CD14-positive monocyte (primary cell): ENCODE measurements at regions not wholly inside any gene's neighbourhood (a gene's known extent, or its start where the extent isn't known, plus 50 kb on each side); places are given as distances from the start of the nearest gene placed in this dataset.

Source experiments
- DNase-seq, 3 donors: peaks; one replicate each; pipeline ENCODE4 v3.0.0-alpha.2; 2011 to 2022
- H2AFZ ChIP-seq: 2 replicates; pipeline ENCODE4 v1.6.0; 2012; ENCODE audit warnings: mild to moderate bottlenecking, low read depth, low read length, inconsistent platforms; ENCODE audit not compliant: insufficient read depth, poor library complexity, severe bottlenecking
- H3K27ac ChIP-seq, 2 donors: 1 replicate in 1 of 2; 2 replicates in 1 of 2; pipeline ENCODE4 v1.5.1; 2012 to 2013; ENCODE audit warnings: low read length in 2 of 2, control low read depth in 1 of 2, inconsistent platforms in 1 of 2, low read depth in 1 of 2, mild to moderate bottlenecking in 1 of 2
- H3K27me3 ChIP-seq, 2 donors: one replicate each; pipeline versions ENCODE4 v1.6.0 to v1.6.1; 2011 to 2013; ENCODE audit warnings: low read length in 2 of 2; ENCODE audit not compliant: control insufficient read depth in 2 of 2, insufficient read depth in 2 of 2
- H3K36me3 ChIP-seq, 2 donors: replicated peaks in 1 of 2; 1 replicate in 1 of 2; 2 replicates in 1 of 2; pipeline versions ENCODE4 v1.5.1 to v1.6.1; 2012 to 2013; ENCODE audit warnings: low read length in 2 of 2, control low read depth in 1 of 2, inconsistent platforms in 1 of 2, mild to moderate bottlenecking in 1 of 2; ENCODE audit not compliant: insufficient read depth in 2 of 2, control insufficient read depth in 1 of 2
- H3K4me1 ChIP-seq, 2 donors: 1 replicate in 1 of 2; 2 replicates in 1 of 2; pipeline versions ENCODE4 v1.5.1 to v1.6.1; 2012 to 2013; ENCODE audit warnings: low read length in 2 of 2, control low read depth in 1 of 2, inconsistent platforms in 1 of 2, mild to moderate bottlenecking in 1 of 2, moderate library complexity in 1 of 2; ENCODE audit not compliant: insufficient read depth in 2 of 2, control insufficient read depth in 1 of 2
- H3K4me2 ChIP-seq: replicated peaks from 2 replicates; pipeline ENCODE3; 2012; ENCODE audit warnings: low read length, moderate library complexity, mild to moderate bottlenecking; ENCODE audit not compliant: poor library complexity, severe bottlenecking; ENCODE audit errors: extremely low read depth
- H3K4me3 ChIP-seq, 3 experiments: fragments of 200-600 bp in 1 of 3; sonication (generic) in 1 of 3; replicated peaks in 1 of 3; 1 replicate in 2 of 3; 2 replicates in 1 of 3; pipeline ENCODE4 v1.5.1; 2011 to 2013; ENCODE audit warnings: low read length in 3 of 3, mild to moderate bottlenecking in 3 of 3, control low read depth in 2 of 3, low read depth in 2 of 3, inconsistent platforms in 1 of 3, moderate library complexity in 1 of 3
- H3K79me2 ChIP-seq: 2 replicates; pipeline ENCODE4 v1.6.0; 2012; ENCODE audit warnings: mild to moderate bottlenecking, control low read depth, inconsistent platforms, low read length, moderate library complexity; ENCODE audit not compliant: insufficient read depth
- H3K9ac ChIP-seq: 2 replicates; pipeline ENCODE4 v1.6.0; 2017; ENCODE audit warnings: low read length, mild to moderate bottlenecking; ENCODE audit not compliant: insufficient read depth, poor library complexity, severe bottlenecking
- H3K9me3 ChIP-seq, 2 donors: replicated peaks in 1 of 2; 1 replicate in 1 of 2; 2 replicates in 1 of 2; pipeline versions ENCODE4 v1.5.1 to v1.6.1; 2012 to 2013; ENCODE audit warnings: low read length in 2 of 2, control low read depth in 1 of 2; ENCODE audit not compliant: control insufficient read depth in 1 of 2, insufficient read depth in 1 of 2
- H4K20me1 ChIP-seq: 2 replicates; pipeline ENCODE4 v1.6.0; 2012; ENCODE audit warnings: mild to moderate bottlenecking, low read length, control low read depth, moderate library complexity; ENCODE audit not compliant: insufficient read depth
- H3K27ac Mint-ChIP-seq, 7 donors: one replicate each; pipeline ENCODE4 v1.8.0; 2020; ENCODE audit warnings: mild to moderate bottlenecking in 7 of 7, mixed read lengths in 7 of 7, moderate library complexity in 6 of 7, inconsistent platforms in 2 of 7
- H3K27me3 Mint-ChIP-seq, 3 donors: one replicate each; pipeline ENCODE4 v1.8.0; 2021 to 2022; ENCODE audit warnings: low read depth in 3 of 3, mild to moderate bottlenecking in 3 of 3, mixed read lengths in 3 of 3, moderate library complexity in 3 of 3, inconsistent platforms in 1 of 3
- H3K36me3 Mint-ChIP-seq, 2 donors: one replicate each; pipeline ENCODE4 v1.8.0; 2020; ENCODE audit warnings: mixed read lengths in 2 of 2, inconsistent platforms in 1 of 2, mild to moderate bottlenecking in 1 of 2
- H3K4me1 Mint-ChIP-seq: one replicate; pipeline ENCODE4 v1.8.0; 2020; ENCODE audit warnings: mild to moderate bottlenecking, mixed read lengths
- H3K4me3 Mint-ChIP-seq, 2 donors: one replicate each; pipeline ENCODE4 v1.8.0; 2020; ENCODE audit warnings: mild to moderate bottlenecking in 2 of 2, mixed read lengths in 2 of 2, moderate library complexity in 1 of 2
- H3K9me3 Mint-ChIP-seq, 7 donors: one replicate each; pipeline ENCODE4 v1.8.0; 2020 to 2022; ENCODE audit warnings: mixed read lengths in 7 of 7, mild to moderate bottlenecking in 6 of 7, moderate library complexity in 6 of 7, inconsistent platforms in 2 of 7
- WGBS: methylation state at CpG from one replicate; pipeline ENCODE4 v1.1.5; 2013; ENCODE audit warnings: missing lambda C conversion rate; ENCODE audit not compliant: insufficient coverage; 5-methylcytosine and 5-hydroxymethylcytosine counted together
- intact Hi-C, 2 donors: fragments of 100-400 bp; cut with micrococcal nuclease; formaldehyde crosslinking; loops; one replicate each; pipeline versions ENCODE4 v1.15.0 to v1.15.1; 2023
- TF ChIP-seq, protein P1 (sequence below): fragments of 200-600 bp; IDR thresholded peaks from one replicate; pipeline ENCODE4 v1.8.0; 2022; ENCODE audit warnings: antibody characterized with exemption, mild to moderate bottlenecking

DNA sequence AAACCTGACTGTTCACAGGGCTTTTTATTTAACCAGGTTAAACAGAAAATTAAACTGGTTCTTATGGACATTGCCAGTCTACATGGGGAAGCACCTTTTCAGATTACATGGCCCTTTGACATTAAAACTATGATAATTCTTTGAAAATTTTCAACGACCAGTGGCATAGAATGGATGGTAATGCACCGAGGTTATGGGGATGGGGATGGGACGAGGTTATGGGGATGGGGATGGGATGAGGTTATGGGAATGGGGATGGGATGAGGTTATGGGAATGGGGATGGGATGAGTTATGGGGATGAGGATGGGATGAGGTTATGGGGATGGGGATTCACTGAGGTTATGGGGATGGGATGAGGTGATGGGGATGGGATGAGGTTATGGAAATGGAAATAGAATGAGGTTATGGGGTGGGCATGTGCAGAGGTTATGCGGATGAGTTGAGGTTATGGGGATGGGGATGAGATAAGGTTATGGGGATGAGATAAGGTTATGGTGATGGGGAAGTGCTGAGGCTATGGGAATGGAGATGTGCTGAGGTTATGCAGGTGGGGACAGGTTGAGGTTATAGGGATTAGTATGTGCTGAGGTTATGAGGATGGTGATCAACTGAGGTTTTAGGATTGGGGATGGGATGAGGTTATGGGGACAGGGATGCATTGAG, 541.9 kb downstream of the CDH26 start:
- DNase-seq = no peak
- H3K9me3 ChIP-seq = no peaks in the 10 kb centered on the region
- H3K27ac ChIP-seq = no peak overlapping the region
- H3K4me3 Mint-ChIP-seq = no peak overlapping the region
- no peak overlapping the region for H3K4me2 ChIP-seq
- H4K20me1 ChIP-seq = no peaks in the 10 kb centered on the region
- no peak overlapping the region for H3K4me3 ChIP-seq
- H3K36me3 ChIP-seq = no peaks in the 10 kb centered on the region
- H3K27ac Mint-ChIP-seq = no peak overlapping the region
- H3K4me1 ChIP-seq = no peaks in the 10 kb centered on the region
- no peaks in the 10 kb centered on the region for H3K4me1 Mint-ChIP-seq
- H3K27me3 Mint-ChIP-seq = peaks cover 1 to 8% (median 3%) of the 10 kb centered on the region in 3 donors
- no peaks in the 10 kb centered on the region for H3K36me3 Mint-ChIP-seq
- no peak overlapping the region for H2AFZ ChIP-seq
- H3K27me3 ChIP-seq = peaks cover 0 to 2% of the 10 kb centered on the region in 2 donors
- intact Hi-C loops = no loop called here
- H3K79me2 ChIP-seq = no peaks in the 10 kb centered on the region
- WGBS = 90% methylated on average over 4 of the region's 4 CpGs
- no peaks in the 10 kb centered on the region for H3K9me3 Mint-ChIP-seq
- no peak overlapping the region for H3K9ac ChIP-seq
- TF ChIP-seq, protein P1, sequence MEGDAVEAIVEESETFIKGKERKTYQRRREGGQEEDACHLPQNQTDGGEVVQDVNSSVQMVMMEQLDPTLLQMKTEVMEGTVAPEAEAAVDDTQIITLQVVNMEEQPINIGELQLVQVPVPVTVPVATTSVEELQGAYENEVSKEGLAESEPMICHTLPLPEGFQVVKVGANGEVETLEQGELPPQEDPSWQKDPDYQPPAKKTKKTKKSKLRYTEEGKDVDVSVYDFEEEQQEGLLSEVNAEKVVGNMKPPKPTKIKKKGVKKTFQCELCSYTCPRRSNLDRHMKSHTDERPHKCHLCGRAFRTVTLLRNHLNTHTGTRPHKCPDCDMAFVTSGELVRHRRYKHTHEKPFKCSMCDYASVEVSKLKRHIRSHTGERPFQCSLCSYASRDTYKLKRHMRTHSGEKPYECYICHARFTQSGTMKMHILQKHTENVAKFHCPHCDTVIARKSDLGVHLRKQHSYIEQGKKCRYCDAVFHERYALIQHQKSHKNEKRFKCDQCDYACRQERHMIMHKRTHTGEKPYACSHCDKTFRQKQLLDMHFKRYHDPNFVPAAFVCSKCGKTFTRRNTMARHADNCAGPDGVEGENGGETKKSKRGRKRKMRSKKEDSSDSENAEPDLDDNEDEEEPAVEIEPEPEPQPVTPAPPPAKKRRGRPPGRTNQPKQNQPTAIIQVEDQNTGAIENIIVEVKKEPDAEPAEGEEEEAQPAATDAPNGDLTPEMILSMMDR = no peak

DNA sequence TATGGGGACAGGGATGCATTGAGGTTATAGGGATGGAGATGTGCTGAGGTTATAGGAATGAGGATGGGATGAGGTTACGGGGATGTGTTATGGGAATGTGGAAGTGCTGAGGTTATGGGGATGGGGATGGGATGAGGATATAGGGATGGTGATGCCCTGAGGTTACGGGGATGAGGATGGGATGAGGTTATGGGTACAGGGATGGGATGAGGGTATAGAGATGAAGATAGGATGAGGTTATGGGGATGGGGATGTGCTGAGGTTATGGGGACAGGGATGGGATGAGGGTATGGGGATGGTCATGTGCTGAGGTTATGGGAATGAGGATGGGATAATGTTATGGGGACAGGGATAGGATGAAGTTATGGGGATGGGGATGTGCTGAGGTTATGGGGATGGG, 542.8 kb downstream of the CDH26 start:
- no peaks in the 10 kb centered on the region for H4K20me1 ChIP-seq
- H3K36me3 Mint-ChIP-seq = no peaks in the 10 kb centered on the region
- no peak overlapping the region for H3K27ac ChIP-seq
- no peak overlapping the region for H2AFZ ChIP-seq
- no peak overlapping the region for H3K27ac Mint-ChIP-seq
- H3K4me3 Mint-ChIP-seq = no peak overlapping the region
- H3K4me1 ChIP-seq = no peaks in the 10 kb centered on the region
- WGBS = 96% methylated on average over 2 of the region's 2 CpGs
- no peaks in the 10 kb centered on the region for H3K9me3 ChIP-seq
- H3K4me1 Mint-ChIP-seq = no peaks in the 10 kb centered on the region
- intact Hi-C loops = no loop called here
- no peak overlapping the region for H3K4me3 ChIP-seq
- H3K27me3 Mint-ChIP-seq = peaks cover 3 to 8% (median 4%) of the 10 kb centered on the region in 3 donors
- H3K79me2 ChIP-seq = no peaks in the 10 kb centered on the region
- H3K9me3 Mint-ChIP-seq = no peaks in the 10 kb centered on the region
- no peak overlapping the region for H3K9ac ChIP-seq
- no peak overlapping the region for H3K4me2 ChIP-seq
- H3K27me3 ChIP-seq = peaks cover 0 to 2% of the 10 kb centered on the region in 2 donors
- no peaks in the 10 kb centered on the region for H3K36me3 ChIP-seq
- TF ChIP-seq, protein P1 = no peak
- no peak for DNase-seq
